Aorta (tissue), 5 donors: ENCODE measurements at regions not wholly inside any gene's neighbourhood (a gene's known extent, or its start where the extent isn't known, plus 50 kb on each side); places are given as distances from the start of the nearest gene placed in this dataset.
"Not testable (repeated sequence)": the region's sequence is repeated elsewhere in the genome, so short reads cannot be mapped to it uniquely, and the experiment has no call there.

Source experiments
- ATAC-seq: fragments of 200-7000 bp; cut with Tn5 transposase; one replicate; pipeline ENCODE4 v1.9.1; 2022; ENCODE audit warnings: moderate library complexity; ENCODE audit not compliant: low FRiP score
- DNase-seq, 2 donors: peaks; one replicate each; pipeline ENCODE4 v3.0.0-alpha.2; 2020
- H3K27ac ChIP-seq, 2 donors: one replicate each; pipeline ENCODE4 v1.5.1; 2013; ENCODE audit warnings: low read length in 2 of 2, mild to moderate bottlenecking in 2 of 2, moderate library complexity in 2 of 2, control low read depth in 1 of 2, inconsistent platforms in 1 of 2, low read depth in 1 of 2
- H3K27me3 ChIP-seq, 2 donors: one replicate each; pipeline ENCODE4 v1.6.1; 2013; ENCODE audit warnings: control low read depth in 1 of 2, low read length in 1 of 2, mild to moderate bottlenecking in 1 of 2, moderate library complexity in 1 of 2; ENCODE audit not compliant: insufficient read depth in 2 of 2, control insufficient read depth in 1 of 2
- H3K36me3 ChIP-seq, 2 donors: one replicate each; pipeline ENCODE4 v1.6.1; 2013; ENCODE audit warnings: control low read depth in 1 of 2, low read length in 1 of 2, mild to moderate bottlenecking in 1 of 2; ENCODE audit not compliant: insufficient read depth in 2 of 2, control insufficient read depth in 1 of 2
- H3K4me1 ChIP-seq, 2 donors: one replicate each; pipeline ENCODE4 v1.6.1; 2013; ENCODE audit warnings: low read length in 2 of 2, control low read depth in 1 of 2, mild to moderate bottlenecking in 1 of 2, moderate library complexity in 1 of 2; ENCODE audit not compliant: insufficient read depth in 2 of 2, control insufficient read depth in 1 of 2
- H3K4me3 ChIP-seq, 2 donors: one replicate each; pipeline ENCODE4 v1.5.1; 2013; ENCODE audit warnings: low read length in 2 of 2, control low read depth in 1 of 2, mild to moderate bottlenecking in 1 of 2
- H3K9me3 ChIP-seq: one replicate; pipeline ENCODE4 v1.6.1; 2013; ENCODE audit warnings: mild to moderate bottlenecking, low read length; ENCODE audit not compliant: control insufficient read depth
- whole genome bisulfite sequencing, 2 donors: extraction: QIAGEN DNeasy Blood & Tissue Kit; methylation state at CpG; one replicate each; pipeline ENCODE4 v1.1.7; 2013; 5-methylcytosine and 5-hydroxymethylcytosine counted together
- intact Hi-C, 2 donors: fragments of 100-400 bp; cut with DNase I; formaldehyde crosslinking; loops; one replicate each; pipeline versions ENCODE4 v1.14.2 to v1.15.0; 2022
- donor health status: healthy with polysubstance abuse.
- donor health status: Bipolar disorder and iron deficiency.
- donor health status: DM: no; HTN: no; CAD: no.
- donor health status: DM: no; HTN: no; CAD: no.
- donor health status: DM: yes; HTN: yes; CAD: no.

DNA sequence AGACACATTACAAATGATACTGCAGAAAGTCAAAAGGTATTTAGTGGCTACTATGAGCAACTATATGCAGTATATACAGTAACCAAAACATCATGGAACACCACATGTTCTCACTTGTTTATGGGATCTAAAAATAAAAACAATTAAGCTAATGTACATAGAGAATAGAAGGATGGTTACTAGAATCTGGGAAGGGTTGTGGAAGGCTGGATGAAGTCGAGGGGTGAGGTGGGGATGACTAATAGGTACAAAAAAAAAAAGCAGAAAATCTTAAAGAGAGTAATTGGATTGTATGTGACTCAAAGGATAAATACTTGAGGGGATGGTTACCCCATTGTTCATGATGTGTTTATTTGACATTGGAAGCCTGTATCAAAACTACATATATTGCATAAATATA is 848.8 kb upstream of the GBE1 start:
- Histone ChIP-seq H3K9me3 (no peaks in the 10 kb centered on the region), H3K27me3 (no peaks in the 10 kb centered on the region), H3K4me1 (no peaks in the 10 kb centered on the region), H3K36me3 (no peaks in the 10 kb centered on the region), H3K27ac (no peak overlapping the region), H3K4me3 (no peak overlapping the region)
- no peak for ATAC-seq
- intact Hi-C loops = no loop called here
- no peak for DNase-seq
- 64 to 69% methylated on average over 1 of the region's 1 CpG for WGBS, 2 donors

DNA sequence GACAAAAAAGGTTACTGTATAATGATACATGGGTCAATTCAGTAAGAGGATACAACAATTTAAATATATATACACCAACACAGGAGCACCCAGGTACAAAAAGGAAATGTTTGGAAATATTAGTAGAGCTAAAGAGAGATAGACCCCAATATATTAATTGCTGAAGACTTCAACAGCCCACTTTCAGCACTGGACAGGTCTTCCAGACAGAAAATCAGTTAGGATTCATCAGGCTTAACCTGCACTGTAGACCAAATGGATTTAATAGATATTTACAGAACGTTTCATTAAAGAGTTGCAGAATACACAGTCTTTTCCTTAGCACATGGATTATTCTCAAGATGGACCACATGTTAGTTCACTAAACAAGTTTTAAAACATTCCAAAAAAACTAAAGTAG is 845.9 kb upstream of the GBE1 start:
- Histone ChIP-seq H3K4me3 (no peak overlapping the region), H3K27me3 (no peaks in the 10 kb centered on the region), H3K4me1 (no peaks in the 10 kb centered on the region), H3K9me3 (peaks cover 1% of the 10 kb centered on the region), H3K36me3 (no peaks in the 10 kb centered on the region), H3K27ac (no peak overlapping the region)
- ATAC-seq (no peak), DNase-seq (no peak)
- WGBS, 2 donors = 58 to 74% methylated on average over 1 of the region's 1 CpG
- intact Hi-C loops = no loop called here

DNA sequence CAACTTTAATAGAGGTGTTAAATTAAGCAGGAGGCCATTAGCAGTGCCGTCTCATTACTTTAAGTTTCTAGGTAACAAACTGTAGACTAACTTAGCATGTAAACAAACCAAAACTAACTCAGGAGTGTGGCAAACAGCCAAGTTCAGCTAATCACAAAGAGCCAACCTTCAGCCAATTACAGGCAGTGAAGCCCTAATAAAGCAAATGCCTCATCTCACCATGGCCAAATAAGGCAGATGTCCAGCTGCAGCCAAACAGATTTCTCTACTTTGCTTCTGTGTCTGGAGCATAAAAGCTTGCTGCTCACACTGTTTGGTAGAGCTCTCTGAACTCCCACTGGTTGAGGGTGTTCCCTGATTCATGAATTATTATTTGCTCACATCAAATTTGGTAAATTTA is 835.4 kb upstream of the GBE1 start:
- H3K27me3 ChIP-seq = no peaks in the 10 kb centered on the region
- 80 to 84% methylated on average over 1 of the region's 1 CpG for WGBS, 2 donors
- no peak overlapping the region for H3K4me3 ChIP-seq
- ATAC-seq (no peak), DNase-seq (no peak)
- H3K27ac ChIP-seq = no peak overlapping the region
- H3K9me3 ChIP-seq = peaks cover 3% of the 10 kb centered on the region
- no peaks in the 10 kb centered on the region for H3K36me3 ChIP-seq
- no peaks in the 10 kb centered on the region for H3K4me1 ChIP-seq
- intact Hi-C loops = no loop called here

DNA sequence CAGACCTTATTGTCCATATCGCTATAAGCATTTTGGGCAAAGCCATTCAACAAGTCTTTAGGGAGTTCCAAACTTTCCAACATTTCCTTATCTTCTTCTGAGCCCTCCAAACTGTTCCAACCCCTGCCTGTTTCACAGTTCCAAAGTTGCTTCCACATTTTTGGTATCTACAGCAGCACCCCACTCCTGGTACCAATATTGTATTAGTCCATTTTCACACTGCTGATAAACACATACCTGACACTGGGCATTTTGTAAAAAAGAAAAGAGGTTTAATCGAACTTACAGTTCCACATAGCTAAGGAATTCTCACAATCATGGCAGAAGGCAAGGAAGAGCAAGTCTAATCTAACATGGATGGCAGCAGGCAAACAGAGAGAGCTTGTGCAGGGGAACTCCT is 834.1 kb upstream of the GBE1 start:
- H3K4me1 ChIP-seq = no peaks in the 10 kb centered on the region
- no peak overlapping the region for H3K4me3 ChIP-seq
- intact Hi-C loops = no loop called here
- H3K27ac ChIP-seq = no peak overlapping the region
- H3K36me3 ChIP-seq = no peaks in the 10 kb centered on the region
- no peak for DNase-seq
- H3K27me3 ChIP-seq = no peaks in the 10 kb centered on the region
- H3K9me3 ChIP-seq = peaks cover 3% of the 10 kb centered on the region
- no peak for ATAC-seq
- WGBS, 2 donors = 90 to 93% methylated on average over 2 of the region's 2 CpGs

DNA sequence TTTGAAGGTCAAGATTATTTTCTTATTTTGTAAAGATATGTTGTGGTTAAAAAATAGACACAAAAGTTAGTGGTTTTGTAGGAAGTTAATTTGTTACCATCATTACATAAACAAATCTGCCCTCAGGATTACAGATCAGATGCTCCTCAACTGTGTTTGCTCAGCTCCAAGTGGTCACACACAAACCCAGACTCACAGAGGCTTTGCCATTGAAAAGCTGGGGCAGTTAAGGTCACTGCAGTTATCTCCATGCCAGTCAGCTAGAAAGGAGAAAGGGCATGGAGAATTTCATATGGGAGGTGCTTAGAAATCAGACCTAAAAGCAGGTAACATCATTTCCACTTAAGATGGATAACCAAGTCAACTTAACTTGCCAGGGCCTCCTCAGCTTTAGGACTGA is 825.7 kb upstream of the GBE1 start:
- ATAC-seq (no peak), DNase-seq (no peak)
- no peaks in the 10 kb centered on the region for H3K4me1 ChIP-seq
- no peaks in the 10 kb centered on the region for H3K9me3 ChIP-seq
- H3K27ac ChIP-seq = no peak overlapping the region
- intact Hi-C loops = no loop called here
- H3K27me3 ChIP-seq = no peaks in the 10 kb centered on the region
- no peaks in the 10 kb centered on the region for H3K36me3 ChIP-seq
- H3K4me3 ChIP-seq = no peak overlapping the region

DNA sequence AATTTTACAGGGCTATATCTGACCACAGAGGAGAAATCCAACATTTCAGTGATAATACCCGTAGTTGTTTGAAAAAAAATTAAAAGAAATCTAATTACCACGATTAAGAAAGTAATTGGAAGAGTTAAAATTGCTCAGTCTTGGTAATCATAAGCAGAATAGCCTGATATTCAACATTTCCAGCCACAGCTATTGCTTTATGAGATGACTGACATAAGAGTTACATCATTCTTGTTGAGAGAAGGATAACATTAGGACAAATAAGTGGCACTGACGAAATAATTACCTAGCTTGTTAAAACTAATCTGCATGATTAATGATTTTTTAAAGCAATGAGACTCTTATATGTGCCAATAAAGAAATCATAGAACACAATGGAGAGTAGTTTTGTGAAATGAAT is 825.0 kb upstream of the GBE1 start:
- DNase-seq (no peak), ATAC-seq (no peak)
- H3K27me3 ChIP-seq = no peaks in the 10 kb centered on the region
- H3K27ac ChIP-seq = no peak overlapping the region
- intact Hi-C loops = no loop called here
- 18 to 19% methylated on average over 3 of the region's 3 CpGs for WGBS, 2 donors
- no peaks in the 10 kb centered on the region for H3K4me1 ChIP-seq
- H3K4me3 ChIP-seq = no peak overlapping the region
- no peaks in the 10 kb centered on the region for H3K36me3 ChIP-seq
- no peaks in the 10 kb centered on the region for H3K9me3 ChIP-seq

DNA sequence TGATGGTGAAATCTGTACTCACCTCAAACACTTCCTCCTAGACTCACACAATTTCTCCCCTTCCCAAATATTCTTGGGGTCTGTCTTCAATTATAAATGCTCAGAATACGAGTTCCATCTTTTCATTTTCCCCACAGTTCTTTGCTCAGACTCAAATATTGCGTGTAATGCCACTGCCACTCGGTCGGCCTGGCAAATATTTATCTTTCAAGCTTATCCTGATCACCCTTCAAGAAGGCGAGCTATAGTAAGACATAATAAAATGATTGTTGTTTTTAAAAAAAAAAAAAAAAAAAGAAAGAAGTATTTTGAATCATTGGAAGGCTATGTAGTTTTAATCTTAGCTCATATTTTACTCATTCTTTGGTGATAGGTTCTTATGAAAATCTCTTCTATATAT is 824.6 kb upstream of the GBE1 start:
- WGBS, 2 donors = 19 to 20% methylated on average over 5 of the region's 5 CpGs
- H3K36me3 ChIP-seq, H3K4me3 ChIP-seq, H3K27me3 ChIP-seq, H3K9me3 ChIP-seq, intact Hi-C loops, H3K27ac ChIP-seq, H3K4me1 ChIP-seq, ATAC-seq, DNase-seq: not testable (repeated sequence)

DNA sequence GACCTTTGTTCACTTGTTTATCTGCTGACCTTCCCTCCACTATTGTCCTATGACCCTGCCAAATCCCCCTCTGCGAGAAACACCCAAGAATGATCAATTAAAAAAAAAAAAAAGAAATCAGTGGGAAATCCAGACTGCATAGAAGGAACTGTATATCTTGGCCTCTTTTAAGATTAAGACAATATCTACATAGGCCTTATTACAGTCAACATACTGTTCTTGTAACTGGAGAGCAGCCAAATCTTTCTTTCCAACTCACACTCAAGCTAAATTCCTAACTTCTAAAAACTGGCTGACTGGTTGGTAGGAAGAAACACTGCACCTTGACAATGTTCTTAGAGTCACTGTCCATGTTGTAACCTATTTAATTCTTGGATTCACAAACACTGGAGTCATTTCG is 824.1 kb upstream of the GBE1 start:
- H3K36me3 ChIP-seq, H3K27me3 ChIP-seq, intact Hi-C loops, ATAC-seq, H3K9me3 ChIP-seq, DNase-seq, H3K4me3 ChIP-seq, H3K27ac ChIP-seq, H3K4me1 ChIP-seq: not testable (repeated sequence)
- WGBS, 2 donors = 25 to 38% methylated on average over 2 of the region's 2 CpGs

DNA sequence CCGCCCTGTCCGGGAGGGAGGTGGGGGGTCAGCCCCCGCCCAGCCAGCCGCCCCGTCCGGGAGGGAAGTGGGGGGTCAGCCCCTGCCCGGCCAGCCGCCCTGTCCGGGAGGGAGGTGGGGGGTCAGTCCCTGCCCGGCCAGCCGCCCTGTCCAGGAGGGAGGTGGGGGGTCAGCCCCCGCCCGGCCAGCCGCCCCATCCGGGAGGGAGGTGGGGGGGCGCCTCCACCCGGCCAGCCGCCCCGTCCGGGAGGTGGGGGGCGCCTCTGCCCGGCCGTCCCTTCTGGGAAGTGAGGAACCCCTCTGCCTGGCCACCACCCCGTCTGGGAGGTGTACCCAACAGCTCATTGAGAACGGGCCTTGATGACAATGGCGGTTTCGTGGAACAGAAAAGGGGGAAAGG is 823.4 kb upstream of the GBE1 start:
- H3K27ac ChIP-seq, H3K4me1 ChIP-seq, ATAC-seq: not testable (repeated sequence)

More for the DNA sequence above, 823.4 kb upstream of the GBE1 start:
- DNase-seq, intact Hi-C loops, H3K9me3 ChIP-seq, H3K27me3 ChIP-seq, H3K36me3 ChIP-seq, H3K4me3 ChIP-seq: not testable (repeated sequence)
- 94% methylated on average over 17 to 27 of the region's 27 CpGs for WGBS, 2 donors
